Testis (tissue), 2 donors: ENCODE measurements at regions not wholly inside any gene's neighbourhood (a gene's known extent, or its start where the extent isn't known, plus 50 kb on each side); places are given as distances from the start of the nearest gene placed in this dataset.

ENCODE experiments used
- DNase-seq: peaks from one replicate; pipeline ENCODE4 v3.0.0-alpha.2; 2019
- H3K27ac ChIP-seq, 2 donors: fragments of 200-600 bp; sonication (generic); one replicate each; pipeline ENCODE4 v1.5.1; 2019
- H3K27me3 ChIP-seq: fragments of 200-600 bp; sonication (generic); one replicate; pipeline ENCODE4 v1.5.1; 2019
- H3K36me3 ChIP-seq: fragments of 200-600 bp; sonication (generic); one replicate; pipeline ENCODE4 v1.5.1; 2017; ENCODE audit warnings: low read depth; ENCODE audit errors: missing control alignments
- H3K4me1 ChIP-seq: fragments of 200-600 bp; sonication (generic); one replicate; pipeline ENCODE4 v1.5.1; 2019
- H3K4me3 ChIP-seq, 2 donors: fragments of 200-600 bp; sonication (generic); one replicate each; pipeline ENCODE4 v1.5.1; 2017 to 2019
- H3K9me3 ChIP-seq: fragments of 200-600 bp; sonication (generic); one replicate; pipeline ENCODE4 v1.5.1; 2017
- POLR2A ChIP-seq: fragments of 450-650 bp; IDR thresholded peaks from one replicate; pipeline ENCODE4 v1.6.1; 2017; ENCODE audit warnings: antibody characterized with exemption, mild to moderate bottlenecking, moderate library complexity
- WGBS, 2 donors: methylation state at CpG; one replicate each; pipeline ENCODE4 v1.1.5; 2018; 5-methylcytosine and 5-hydroxymethylcytosine counted together
- intact Hi-C: fragments of 100-400 bp; cut with DNase I; formaldehyde crosslinking; loops from one replicate; pipeline ENCODE4 v1.15.1; 2023; ENCODE audit warnings: low total_unique reads
- TF ChIP-seq, protein P1 (sequence below), 3 experiments: fragments of 450-650 bp in 2 of 3; fragments of 200-600 bp in 1 of 3; sonication (generic) in 1 of 3; IDR thresholded peaks; one replicate each; pipeline ENCODE4 v1.5.1; 2016 to 2019; ENCODE audit warnings: antibody characterized with exemption in 3 of 3, mild to moderate bottlenecking in 2 of 3, moderate library complexity in 1 of 3

GRCh38 chr3:124557-125179, 71.9 kb upstream of the CHL1 start:
- no peaks in the 10 kb centered on the region for H3K27me3 ChIP-seq
- TF ChIP-seq, protein P1, sequence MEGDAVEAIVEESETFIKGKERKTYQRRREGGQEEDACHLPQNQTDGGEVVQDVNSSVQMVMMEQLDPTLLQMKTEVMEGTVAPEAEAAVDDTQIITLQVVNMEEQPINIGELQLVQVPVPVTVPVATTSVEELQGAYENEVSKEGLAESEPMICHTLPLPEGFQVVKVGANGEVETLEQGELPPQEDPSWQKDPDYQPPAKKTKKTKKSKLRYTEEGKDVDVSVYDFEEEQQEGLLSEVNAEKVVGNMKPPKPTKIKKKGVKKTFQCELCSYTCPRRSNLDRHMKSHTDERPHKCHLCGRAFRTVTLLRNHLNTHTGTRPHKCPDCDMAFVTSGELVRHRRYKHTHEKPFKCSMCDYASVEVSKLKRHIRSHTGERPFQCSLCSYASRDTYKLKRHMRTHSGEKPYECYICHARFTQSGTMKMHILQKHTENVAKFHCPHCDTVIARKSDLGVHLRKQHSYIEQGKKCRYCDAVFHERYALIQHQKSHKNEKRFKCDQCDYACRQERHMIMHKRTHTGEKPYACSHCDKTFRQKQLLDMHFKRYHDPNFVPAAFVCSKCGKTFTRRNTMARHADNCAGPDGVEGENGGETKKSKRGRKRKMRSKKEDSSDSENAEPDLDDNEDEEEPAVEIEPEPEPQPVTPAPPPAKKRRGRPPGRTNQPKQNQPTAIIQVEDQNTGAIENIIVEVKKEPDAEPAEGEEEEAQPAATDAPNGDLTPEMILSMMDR (IDR thresholded peaks at IDR 0.05), result no peak
- TF ChIP-seq POLR2A, result no peak
- intact Hi-C loops, result no loop called here
- H3K9me3 ChIP-seq, result no peaks in the 10 kb centered on the region
- no peak overlapping the region for H3K27ac ChIP-seq
- no peaks in the 10 kb centered on the region for H3K36me3 ChIP-seq
- no peak overlapping the region for H3K4me3 ChIP-seq
- no peak for DNase-seq
- WGBS, 2 donors, result 93 to 96% methylated on average over 1 of the region's 1 CpG
- no peaks in the 10 kb centered on the region for H3K4me1 ChIP-seq

DNA sequence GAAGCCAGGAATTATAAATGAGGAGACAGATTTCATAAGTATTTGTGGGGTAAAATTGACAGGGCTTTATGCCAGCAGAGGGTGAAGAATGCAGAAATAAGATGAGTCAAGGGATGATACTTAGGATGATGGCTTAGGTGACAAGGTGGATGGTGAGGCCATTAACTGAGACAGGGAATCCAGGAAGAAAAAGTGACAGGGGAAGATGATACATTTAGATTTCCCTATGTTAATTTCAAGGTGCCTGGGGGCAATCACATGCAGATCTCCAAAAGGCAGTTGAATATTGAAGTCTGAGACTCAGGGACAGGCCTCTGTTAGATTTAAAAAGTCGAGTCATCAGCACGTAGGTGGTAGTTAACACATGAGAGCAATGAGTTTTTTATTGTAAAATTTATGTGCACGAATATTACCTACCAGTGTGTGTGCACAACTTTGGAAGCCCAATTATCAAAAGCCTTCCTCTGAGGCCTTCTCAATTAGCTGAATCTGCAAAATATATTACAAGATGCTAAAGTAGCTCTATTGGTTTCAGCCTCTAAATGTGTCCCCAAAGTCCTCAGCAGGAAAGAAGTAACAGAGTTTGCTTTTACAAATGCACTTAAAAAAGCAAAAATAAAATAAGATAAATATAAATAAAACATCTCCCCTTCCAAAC, 67.9 kb upstream of the CHL1 start:
- Histone ChIP-seq H3K36me3 (no peaks in the 10 kb centered on the region), H3K27me3 (no peaks in the 10 kb centered on the region), H3K4me1 (no peaks in the 10 kb centered on the region), H3K27ac (no peak overlapping the region), H3K9me3 (no peaks in the 10 kb centered on the region), H3K4me3 (no peak overlapping the region)
- WGBS, 2 donors, result 57 to 80% methylated on average over 3 of the region's 3 CpGs
- TF ChIP-seq, protein P1 (IDR thresholded peaks at IDR 0.05), result no peak
- TF ChIP-seq POLR2A, result no peak
- intact Hi-C loops, result no loop called here
- DNase-seq, result no peak

- no peaks in the 10 kb centered on the region for H3K9me3 ChIP-seq
- H3K4me3 ChIP-seq, result no peak overlapping the region
- intact Hi-C loops, result no loop called here
- no peaks in the 10 kb centered on the region for H3K4me1 ChIP-seq
- no peaks in the 10 kb centered on the region for H3K36me3 ChIP-seq
- TF ChIP-seq POLR2A, result no peak
- TF ChIP-seq, protein P1 (IDR thresholded peaks at IDR 0.05), result no peak
- DNase-seq, result no peak
- WGBS, 2 donors, result 83 to 85% methylated on average over 5 of the region's 5 CpGs
- no peak overlapping the region for H3K27ac ChIP-seq
- no peaks in the 10 kb centered on the region for H3K27me3 ChIP-seq
Measured at GRCh38 chr3:131151-131888, 65.2 kb upstream of the CHL1 start.

DNA sequence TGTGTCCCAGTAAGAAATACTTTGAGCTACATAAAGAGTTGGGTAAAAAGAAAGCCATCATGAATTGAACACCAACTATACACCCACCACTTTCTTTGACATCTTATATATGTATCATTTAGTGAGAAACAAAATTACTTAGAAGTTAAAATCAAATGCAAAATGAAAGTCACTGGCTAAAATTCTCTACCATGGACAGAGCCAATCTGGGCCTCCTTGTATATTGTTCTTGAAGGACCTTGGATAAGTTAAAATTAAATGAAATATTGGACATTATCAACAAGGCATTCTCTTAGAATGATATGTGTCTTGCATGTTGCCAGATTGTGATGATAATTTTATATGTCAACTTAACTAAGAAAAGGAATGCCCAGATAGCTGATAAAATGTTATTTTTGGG, 64.2 kb upstream of the CHL1 start:
- DNase-seq, result no peak

More for the DNA sequence above, 64.2 kb upstream of the CHL1 start:
- H3K36me3 ChIP-seq, result no peaks in the 10 kb centered on the region
- H3K4me1 ChIP-seq, result no peaks in the 10 kb centered on the region
- TF ChIP-seq, protein P1 (IDR thresholded peaks at IDR 0.05), result no peak
- no peak for TF ChIP-seq POLR2A
- no peak overlapping the region for H3K4me3 ChIP-seq
- H3K27ac ChIP-seq, result no peak overlapping the region
- no peaks in the 10 kb centered on the region for H3K27me3 ChIP-seq
- intact Hi-C loops, result no loop called here
- H3K9me3 ChIP-seq, result no peaks in the 10 kb centered on the region
